Renal cortex interstitium (tissue), 11 donors: ENCODE measurements at regions not wholly inside any gene's neighbourhood (a gene's known extent, or its start where the extent isn't known, plus 50 kb on each side); places are given as distances from the start of the nearest gene placed in this dataset.

Experiments used
- DNase-seq, 11 donors: peaks; one replicate each; pipeline ENCODE4 v3.0.0-alpha.2; 2013; ENCODE audit warnings: low read depth in 9 of 11, low spot score in 4 of 11; ENCODE audit errors: extremely low read depth in 1 of 11

- no peak for DNase-seq
Observed at GRCh38 chr1:73176902-73177301, 894.6 kb upstream of the NEGR1 start.

GRCh38 chr1:73167009-73167657 lies 884.8 kb upstream of the NEGR1 start:
- no peak for DNase-seq

GRCh38 chr1:73162564-73162963 lies 880.2 kb upstream of the NEGR1 start:
- DNase-seq, result no peak

- no peak for DNase-seq
Observed at GRCh38 chr1:73161418-73161817, 879.1 kb upstream of the NEGR1 start.

- DNase-seq, result no peak
Observed at GRCh38 chr1:73160759-73161158, 878.4 kb upstream of the NEGR1 start.

- DNase-seq, result no peak
Observed at GRCh38 chr1:73144311-73144710, 862.0 kb upstream of the NEGR1 start.

GRCh38 chr1:73136975-73137374 lies 854.6 kb upstream of the NEGR1 start:
- DNase-seq, result peak in 1 of 11 donors; percentile 1

GRCh38 chr1:73106931-73107330 lies 824.6 kb upstream of the NEGR1 start:
- DNase-seq, result peak in 1 of 11 donors; percentile 0

GRCh38 chr1:73105755-73106154 lies 823.4 kb upstream of the NEGR1 start:
- no peak for DNase-seq

- DNase-seq, result no peak
Observed at GRCh38 chr1:73104749-73105148, 822.4 kb upstream of the NEGR1 start.

GRCh38 chr1:73100216-73100615 lies 817.9 kb upstream of the NEGR1 start:
- no peak for DNase-seq

GRCh38 chr1:73097917-73098316 lies 815.6 kb upstream of the NEGR1 start:
- DNase-seq, result no peak

GRCh38 chr1:73096841-73097240 lies 814.5 kb upstream of the NEGR1 start:
- DNase-seq, result no peak

GRCh38 chr1:73092383-73092782 lies 810.0 kb upstream of the NEGR1 start:
- no peak for DNase-seq

GRCh38 chr1:73066866-73067265 lies 784.5 kb upstream of the NEGR1 start:
- DNase-seq, result no peak

- DNase-seq, result peak in 5 of 11 donors; percentile 0 to 11 (median 1)
Observed at GRCh38 chr1:73065339-73066041, 783.2 kb upstream of the NEGR1 start.

GRCh38 chr1:73056826-73057225 lies 774.5 kb upstream of the NEGR1 start:
- no peak for DNase-seq

- no peak for DNase-seq
Observed at GRCh38 chr1:73044241-73045036, 762.1 kb upstream of the NEGR1 start.

GRCh38 chr1:73042403-73042802 lies 760.1 kb upstream of the NEGR1 start:
- no peak for DNase-seq

GRCh38 chr1:73040811-73041210 lies 758.5 kb upstream of the NEGR1 start:
- DNase-seq, result no peak
